ENCODE measurements at regions not wholly inside any gene's neighbourhood (a gene's known extent, or its start where the extent isn't known, plus 50 kb on each side); places are given as distances from the start of the nearest gene placed in this dataset.

GRCh38 chr18:51946946-51947345 is 393.1 kb upstream of the DCC start:
- Mint-ChIP-seq H3K36me3 (ENCODE audit: low read depth) (no peaks in the 10 kb centered on the region), H3K4me3 (no peak overlapping the region), H3K27me3 (ENCODE audit: insufficient read depth) (no peaks in the 10 kb centered on the region), H3K4me1 (ENCODE audit: low read depth) (no peaks in the 10 kb centered on the region), H3K27ac (no peak overlapping the region), H3K9me3 (peaks cover 32% of the 10 kb centered on the region)
- no peak for TF ChIP-seq CTCF (IDR thresholded peaks at IDR 0.05)
- no peak for DNase-seq

- no peaks in the 10 kb centered on the region for H3K4me1 Mint-ChIP-seq (ENCODE audit: low read depth)
- no peaks in the 10 kb centered on the region for H3K36me3 Mint-ChIP-seq (ENCODE audit: low read depth)
- peaks cover 44% of the 10 kb centered on the region for H3K9me3 Mint-ChIP-seq
- H3K27me3 Mint-ChIP-seq (ENCODE audit: insufficient read depth), result no peaks in the 10 kb centered on the region
- no peak for TF ChIP-seq CTCF (IDR thresholded peaks at IDR 0.05)
- H3K27ac Mint-ChIP-seq, result no peak overlapping the region
- H3K4me3 Mint-ChIP-seq, result no peak overlapping the region
- DNase-seq, result no peak
Measured at GRCh38 chr18:51952844-51953243, 387.2 kb upstream of the DCC start.

- no peak for TF ChIP-seq CTCF (IDR thresholded peaks at IDR 0.05)
- H3K27ac Mint-ChIP-seq, result no peak overlapping the region
- H3K4me1 Mint-ChIP-seq (ENCODE audit: low read depth), result no peaks in the 10 kb centered on the region
- H3K9me3 Mint-ChIP-seq, result peaks cover 44% of the 10 kb centered on the region
- H3K36me3 Mint-ChIP-seq (ENCODE audit: low read depth), result no peaks in the 10 kb centered on the region
- H3K27me3 Mint-ChIP-seq (ENCODE audit: insufficient read depth), result no peaks in the 10 kb centered on the region
- no peak overlapping the region for H3K4me3 Mint-ChIP-seq
- no peak for DNase-seq
Measured at GRCh38 chr18:51953521-51953920, 386.5 kb upstream of the DCC start.

GRCh38 chr18:51955136-51955535 is 384.9 kb upstream of the DCC start:
- Mint-ChIP-seq H3K36me3 (ENCODE audit: low read depth) (no peaks in the 10 kb centered on the region), H3K27ac (no peak overlapping the region), H3K27me3 (ENCODE audit: insufficient read depth) (no peaks in the 10 kb centered on the region), H3K4me1 (ENCODE audit: low read depth) (no peaks in the 10 kb centered on the region), H3K4me3 (no peak overlapping the region), H3K9me3 (peaks cover 38% of the 10 kb centered on the region)
- no peak for DNase-seq
- TF ChIP-seq CTCF (IDR thresholded peaks at IDR 0.05), result no peak

- H3K36me3 Mint-ChIP-seq (ENCODE audit: low read depth), result no peaks in the 10 kb centered on the region
- no peak for TF ChIP-seq CTCF (IDR thresholded peaks at IDR 0.05)
- no peaks in the 10 kb centered on the region for H3K4me1 Mint-ChIP-seq (ENCODE audit: low read depth)
- H3K9me3 Mint-ChIP-seq, result peaks cover 33% of the 10 kb centered on the region
- H3K27ac Mint-ChIP-seq, result no peak overlapping the region
- no peak overlapping the region for H3K4me3 Mint-ChIP-seq
- no peaks in the 10 kb centered on the region for H3K27me3 Mint-ChIP-seq (ENCODE audit: insufficient read depth)
- no peak for DNase-seq
Measured at GRCh38 chr18:51957001-51957400, 383.0 kb upstream of the DCC start.

GRCh38 chr18:51980101-51980500 is 359.9 kb upstream of the DCC start:
- no peak overlapping the region for H3K27ac Mint-ChIP-seq
- no peaks in the 10 kb centered on the region for H3K36me3 Mint-ChIP-seq (ENCODE audit: low read depth)
- no peak for DNase-seq
- H3K27me3 Mint-ChIP-seq (ENCODE audit: insufficient read depth), result no peaks in the 10 kb centered on the region; the same call in 1 of the 2 replicates
- no peak for TF ChIP-seq CTCF (IDR thresholded peaks at IDR 0.05)
- H3K4me3 Mint-ChIP-seq, result no peak overlapping the region
- H3K4me1 Mint-ChIP-seq (ENCODE audit: low read depth), result no peaks in the 10 kb centered on the region
- H3K9me3 Mint-ChIP-seq, result peaks cover 54% of the 10 kb centered on the region

Measured in HFFc6 (cell line).